GM23338 (cell line): ENCODE measurements at regions not wholly inside any gene's neighbourhood (a gene's known extent, or its start where the extent isn't known, plus 50 kb on each side); places are given as distances from the start of the nearest gene placed in this dataset.

Source experiments
- ATAC-seq: fragments of 200-7000 bp; cut with Tn5 transposase; 3 replicates; pipeline ENCODE4 v1.9.1; 2020
- DNase-seq: peaks from one replicate; pipeline ENCODE4 v3.0.0-alpha.2; 2015; ENCODE audit warnings: low spot score
- H2AFZ ChIP-seq: fragments of 200-600 bp; sonication (generic); 2 replicates; pipeline ENCODE4 v1.8.0; 2016; ENCODE audit warnings: antibody characterized with exemption, mild to moderate bottlenecking, moderate library complexity
- H3F3A ChIP-seq: fragments of 200-600 bp; sonication (generic); replicated peaks from 2 replicates; pipeline ENCODE4 v1.8.0; 2017; ENCODE audit warnings: antibody characterized with exemption, mixed run types, low read depth
- H3K27ac ChIP-seq: fragments of 200-600 bp; sonication (generic); 2 replicates; pipeline ENCODE4 v1.6.1; 2016; ENCODE audit warnings: low read depth
- H3K27me3 ChIP-seq: fragments of 200-600 bp; sonication (generic); 2 replicates; pipeline ENCODE4 v1.8.0; 2016; ENCODE audit warnings: mild to moderate bottlenecking, mixed run types, moderate library complexity; ENCODE audit not compliant: insufficient read depth
- H3K36me3 ChIP-seq: fragments of 200-600 bp; sonication (generic); 2 replicates; pipeline ENCODE4 v1.8.0; 2016; ENCODE audit warnings: mild to moderate bottlenecking; ENCODE audit not compliant: insufficient read depth
- H3K4me1 ChIP-seq: fragments of 200-600 bp; sonication (generic); 2 replicates; pipeline ENCODE4 v1.8.0; 2016; ENCODE audit warnings: mild to moderate bottlenecking, moderate library complexity; ENCODE audit not compliant: insufficient read depth
- H3K4me2 ChIP-seq: fragments of 200-600 bp; sonication (generic); 2 replicates; pipeline ENCODE4 v1.7.1; 2017; ENCODE audit warnings: mixed run types
- H3K4me3 ChIP-seq: fragments of 200-600 bp; sonication (generic); 2 replicates; pipeline ENCODE4 v1.6.1; 2016; ENCODE audit warnings: mixed run types
- H3K79me2 ChIP-seq: fragments of 200-600 bp; sonication (generic); replicated peaks from 2 replicates; pipeline ENCODE4 v1.8.0; 2017; ENCODE audit warnings: mild to moderate bottlenecking; ENCODE audit not compliant: insufficient read depth
- H3K9me2 ChIP-seq: fragments of 200-600 bp; sonication (generic); 2 replicates; pipeline ENCODE4 v1.8.0; 2017; ENCODE audit not compliant: insufficient read depth
- H4K20me1 ChIP-seq: fragments of 200-600 bp; sonication (generic); replicated peaks from 2 replicates; pipeline ENCODE4 v1.8.0; 2017; ENCODE audit warnings: mild to moderate bottlenecking; ENCODE audit not compliant: insufficient read depth
- H3K27ac Mint-ChIP-seq: 2 replicates; pipeline ENCODE4 v1.8.0; 2020; ENCODE audit warnings: inconsistent platforms, mild to moderate bottlenecking, moderate library complexity, mixed read lengths
- H3K27me3 Mint-ChIP-seq: 3 replicates; pipeline ENCODE4 v1.8.0; 2022; ENCODE audit warnings: low read depth, mild to moderate bottlenecking, moderate library complexity, mixed read lengths, inconsistent platforms; ENCODE audit not compliant: insufficient read depth, poor library complexity
- H3K36me3 Mint-ChIP-seq: 3 replicates; pipeline ENCODE4 v1.8.0; 2021; ENCODE audit warnings: low read depth, mild to moderate bottlenecking, inconsistent platforms, moderate library complexity, mixed read lengths
- H3K4me1 Mint-ChIP-seq: 3 replicates; pipeline ENCODE4 v1.8.0; 2020; ENCODE audit warnings: mild to moderate bottlenecking, inconsistent platforms, mixed read lengths
- H3K4me3 Mint-ChIP-seq: 3 replicates; pipeline ENCODE4 v1.8.0; 2021; ENCODE audit warnings: moderate library complexity, mild to moderate bottlenecking, inconsistent platforms, mixed read lengths
- H3K9me3 Mint-ChIP-seq: 3 replicates; pipeline ENCODE4 v1.8.0; 2020; ENCODE audit warnings: moderate library complexity, mild to moderate bottlenecking, inconsistent platforms, mixed read lengths
- ETS1 ChIP-seq: IDR thresholded peaks from 2 replicates; pipeline ENCODE4 v1.6.1; 2016; ENCODE audit warnings: antibody characterized with exemption
- EZH2 ChIP-seq: fragments of 200-600 bp; sonication (generic); IDR thresholded peaks from one replicate; pipeline ENCODE4 v1.8.0; 2017; ENCODE audit warnings: antibody characterized with exemption, mild to moderate bottlenecking, low read depth; ENCODE audit not compliant: unreplicated experiment
- JUNB ChIP-seq: IDR thresholded peaks from one replicate; pipeline ENCODE4 v1.6.1; 2016; ENCODE audit warnings: antibody characterized with exemption; ENCODE audit not compliant: unreplicated experiment
- POLR2AphosphoS5 ChIP-seq: IDR thresholded peaks from 2 replicates; pipeline ENCODE4 v1.6.1; 2016; ENCODE audit warnings: antibody characterized with exemption, low read depth
- REST ChIP-seq: IDR thresholded peaks from one replicate; pipeline ENCODE4 v1.6.1; 2018; ENCODE audit warnings: antibody characterized with exemption; ENCODE audit not compliant: unreplicated experiment
- STAT1 ChIP-seq: IDR thresholded peaks from one replicate; pipeline ENCODE4 v1.6.1; 2016; ENCODE audit warnings: antibody characterized with exemption; ENCODE audit not compliant: unreplicated experiment
- TF ChIP-seq, protein P1 (sequence below): fragments of 250-450 bp; sonication (Bioruptor Pico); IDR thresholded peaks from 2 replicates; pipeline ENCODE4 v1.5.0; 2020; ENCODE audit warnings: mild to moderate bottlenecking, moderate library complexity

GRCh38 chr14:34350903-34351302, 111.1 kb downstream of the SPTSSA start:
- H3K36me3 ChIP-seq = peaks cover 7% of the 10 kb centered on the region; the same call in 1 of the 2 replicates
- TF ChIP-seq JUNB (no peak), EZH2 (no peak), STAT1 (no peak), POLR2AphosphoS5 (no peak), ETS1 (no peak)
- H3K27ac Mint-ChIP-seq = no peak overlapping the region
- H3K4me3 Mint-ChIP-seq = no peak overlapping the region
- H3K36me3 Mint-ChIP-seq = peaks cover 7% of the 10 kb centered on the region; the same call in 2 of the 3 replicates
- H3K79me2 ChIP-seq = no peaks in the 10 kb centered on the region
- H3F3A ChIP-seq = no peaks in the 10 kb centered on the region
- H3K4me2 ChIP-seq = no peak overlapping the region
- H3K27me3 Mint-ChIP-seq = peaks cover 2% of the 10 kb centered on the region
- ATAC-seq = no peak
- DNase-seq = no peak
- no peaks in the 10 kb centered on the region for H3K4me1 Mint-ChIP-seq
- peak overlapping the region; percentile 4; the same call in 1 of the 2 replicates for H2AFZ ChIP-seq
- H3K4me3 ChIP-seq = no peak overlapping the region
- H3K4me1 ChIP-seq = no peaks in the 10 kb centered on the region
- no peaks in the 10 kb centered on the region for H3K9me2 ChIP-seq
- H3K9me3 Mint-ChIP-seq = peaks cover 18% of the 10 kb centered on the region
- H3K27ac ChIP-seq = no peak overlapping the region
- H4K20me1 ChIP-seq = no peaks in the 10 kb centered on the region
- H3K27me3 ChIP-seq = no peaks in the 10 kb centered on the region

DNA sequence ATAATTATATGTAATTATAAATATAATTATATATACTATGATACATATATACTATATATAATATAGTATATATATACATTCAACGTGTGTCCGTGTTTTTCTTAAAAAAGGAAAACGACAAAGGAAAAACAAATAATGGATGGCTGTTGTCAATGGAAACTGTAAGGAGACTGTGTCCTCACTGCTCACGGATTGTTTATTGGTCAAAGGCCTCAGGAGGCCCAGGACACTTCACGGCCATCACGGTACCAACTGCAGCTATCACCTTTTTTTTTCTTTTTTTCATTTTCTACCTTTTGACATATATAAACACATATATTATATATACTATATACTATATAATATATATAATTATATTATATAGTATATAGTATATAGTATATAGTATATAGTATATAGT, 113.4 kb downstream of the SPTSSA start:
- Mint-ChIP-seq H3K4me3 (no peak overlapping the region), H3K27me3 (peaks cover 2% of the 10 kb centered on the region), H3K27ac (no peak overlapping the region), H3K4me1 (no peaks in the 10 kb centered on the region), H3K36me3 (peaks cover 13% of the 10 kb centered on the region; the same call in 2 of the 3 replicates), H3K9me3 (peaks cover 32% of the 10 kb centered on the region)
- TF ChIP-seq, protein P1, sequence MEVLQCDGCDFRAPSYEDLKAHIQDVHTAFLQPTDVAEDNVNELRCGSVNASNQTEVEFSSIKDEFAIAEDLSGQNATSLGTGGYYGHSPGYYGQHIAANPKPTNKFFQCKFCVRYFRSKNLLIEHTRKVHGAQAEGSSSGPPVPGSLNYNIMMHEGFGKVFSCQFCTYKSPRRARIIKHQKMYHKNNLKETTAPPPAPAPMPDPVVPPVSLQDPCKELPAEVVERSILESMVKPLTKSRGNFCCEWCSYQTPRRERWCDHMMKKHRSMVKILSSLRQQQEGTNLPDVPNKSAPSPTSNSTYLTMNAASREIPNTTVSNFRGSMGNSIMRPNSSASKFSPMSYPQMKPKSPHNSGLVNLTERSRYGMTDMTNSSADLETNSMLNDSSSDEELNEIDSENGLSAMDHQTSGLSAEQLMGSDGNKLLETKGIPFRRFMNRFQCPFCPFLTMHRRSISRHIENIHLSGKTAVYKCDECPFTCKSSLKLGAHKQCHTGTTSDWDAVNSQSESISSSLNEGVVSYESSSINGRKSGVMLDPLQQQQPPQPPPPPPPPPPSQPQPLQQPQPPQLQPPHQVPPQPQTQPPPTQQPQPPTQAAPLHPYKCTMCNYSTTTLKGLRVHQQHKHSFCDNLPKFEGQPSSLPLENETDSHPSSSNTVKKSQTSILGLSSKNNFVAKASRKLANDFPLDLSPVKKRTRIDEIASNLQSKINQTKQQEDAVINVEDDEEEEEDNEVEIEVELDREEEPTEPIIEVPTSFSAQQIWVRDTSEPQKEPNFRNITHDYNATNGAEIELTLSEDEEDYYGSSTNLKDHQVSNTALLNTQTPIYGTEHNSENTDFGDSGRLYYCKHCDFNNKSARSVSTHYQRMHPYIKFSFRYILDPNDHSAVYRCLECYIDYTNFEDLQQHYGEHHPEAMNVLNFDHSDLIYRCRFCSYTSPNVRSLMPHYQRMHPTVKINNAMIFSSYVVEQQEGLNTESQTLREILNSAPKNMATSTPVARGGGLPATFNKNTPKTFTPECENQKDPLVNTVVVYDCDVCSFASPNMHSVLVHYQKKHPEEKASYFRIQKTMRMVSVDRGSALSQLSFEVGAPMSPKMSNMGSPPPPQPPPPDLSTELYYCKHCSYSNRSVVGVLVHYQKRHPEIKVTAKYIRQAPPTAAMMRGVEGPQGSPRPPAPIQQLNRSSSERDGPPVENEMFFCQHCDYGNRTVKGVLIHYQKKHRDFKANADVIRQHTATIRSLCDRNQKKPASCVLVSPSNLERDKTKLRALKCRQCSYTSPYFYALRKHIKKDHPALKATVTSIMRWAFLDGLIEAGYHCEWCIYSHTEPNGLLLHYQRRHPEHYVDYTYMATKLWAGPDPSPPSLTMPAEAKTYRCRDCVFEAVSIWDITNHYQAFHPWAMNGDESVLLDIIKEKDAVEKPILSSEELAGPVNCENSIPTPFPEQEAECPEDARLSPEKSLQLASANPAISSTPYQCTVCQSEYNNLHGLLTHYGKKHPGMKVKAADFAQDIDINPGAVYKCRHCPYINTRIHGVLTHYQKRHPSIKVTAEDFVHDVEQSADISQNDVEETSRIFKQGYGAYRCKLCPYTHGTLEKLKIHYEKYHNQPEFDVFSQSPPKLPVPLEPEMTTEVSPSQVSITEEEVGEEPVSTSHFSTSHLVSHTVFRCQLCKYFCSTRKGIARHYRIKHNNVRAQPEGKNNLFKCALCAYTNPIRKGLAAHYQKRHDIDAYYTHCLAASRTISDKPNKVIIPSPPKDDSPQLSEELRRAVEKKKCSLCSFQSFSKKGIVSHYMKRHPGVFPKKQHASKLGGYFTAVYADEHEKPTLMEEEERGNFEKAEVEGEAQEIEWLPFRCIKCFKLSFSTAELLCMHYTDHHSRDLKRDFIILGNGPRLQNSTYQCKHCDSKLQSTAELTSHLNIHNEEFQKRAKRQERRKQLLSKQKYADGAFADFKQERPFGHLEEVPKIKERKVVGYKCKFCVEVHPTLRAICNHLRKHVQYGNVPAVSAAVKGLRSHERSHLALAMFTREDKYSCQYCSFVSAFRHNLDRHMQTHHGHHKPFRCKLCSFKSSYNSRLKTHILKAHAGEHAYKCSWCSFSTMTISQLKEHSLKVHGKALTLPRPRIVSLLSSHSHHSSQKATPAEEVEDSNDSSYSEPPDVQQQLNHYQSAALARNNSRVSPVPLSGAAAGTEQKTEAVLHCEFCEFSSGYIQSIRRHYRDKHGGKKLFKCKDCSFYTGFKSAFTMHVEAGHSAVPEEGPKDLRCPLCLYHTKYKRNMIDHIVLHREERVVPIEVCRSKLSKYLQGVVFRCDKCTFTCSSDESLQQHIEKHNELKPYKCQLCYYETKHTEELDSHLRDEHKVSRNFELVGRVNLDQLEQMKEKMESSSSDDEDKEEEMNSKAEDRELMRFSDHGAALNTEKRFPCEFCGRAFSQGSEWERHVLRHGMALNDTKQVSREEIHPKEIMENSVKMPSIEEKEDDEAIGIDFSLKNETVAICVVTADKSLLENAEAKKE (CRISPR knock-in tag) = no peak
- TF ChIP-seq REST (no peak), JUNB (no peak)
- H4K20me1 ChIP-seq = no peaks in the 10 kb centered on the region
- H2AFZ ChIP-seq = no peak overlapping the region
- H3K4me2 ChIP-seq = no peak overlapping the region
- ATAC-seq (no peak), DNase-seq (no peak)
- H3K27ac ChIP-seq = no peak overlapping the region
- no peaks in the 10 kb centered on the region for H3K4me1 ChIP-seq
- H3K36me3 ChIP-seq = peaks cover 7% of the 10 kb centered on the region; the same call in 1 of the 2 replicates
- no peaks in the 10 kb centered on the region for H3K27me3 ChIP-seq
- no peaks in the 10 kb centered on the region for H3F3A ChIP-seq
- H3K4me3 ChIP-seq = no peak overlapping the region
- no peaks in the 10 kb centered on the region for H3K9me2 ChIP-seq
- H3K79me2 ChIP-seq = no peaks in the 10 kb centered on the region
